GM12891 (cell line): ENCODE measurements at regions not wholly inside any gene's neighbourhood (a gene's known extent, or its start where the extent isn't known, plus 50 kb on each side); places are given as distances from the start of the nearest gene placed in this dataset.

Experiments
- POLR2A ChIP-seq: IDR thresholded peaks from 2 replicates; pipeline ENCODE4 v1.6.1; 2011; ENCODE audit warnings: low read depth, low read length, control low read depth
- POLR2AphosphoS5 ChIP-seq: IDR thresholded peaks from 2 replicates; pipeline ENCODE4 v1.6.1; 2011; ENCODE audit warnings: low read depth, low read length, control low read depth

- TF ChIP-seq POLR2AphosphoS5 (no peak), POLR2A (no peak)
Observed at GRCh38 chr6:159510141-159510540, 182.9 kb downstream of the SOD2 start.
